ENCODE measurements at regions not wholly inside any gene's neighbourhood (a gene's known extent, or its start where the extent isn't known, plus 50 kb on each side); places are given as distances from the start of the nearest gene placed in this dataset.

GRCh38 chr6:95354551-95354950, 222.8 kb upstream of the MANEA start:
- DNase-seq (ENCODE audit: low read depth), result no peak

DNA sequence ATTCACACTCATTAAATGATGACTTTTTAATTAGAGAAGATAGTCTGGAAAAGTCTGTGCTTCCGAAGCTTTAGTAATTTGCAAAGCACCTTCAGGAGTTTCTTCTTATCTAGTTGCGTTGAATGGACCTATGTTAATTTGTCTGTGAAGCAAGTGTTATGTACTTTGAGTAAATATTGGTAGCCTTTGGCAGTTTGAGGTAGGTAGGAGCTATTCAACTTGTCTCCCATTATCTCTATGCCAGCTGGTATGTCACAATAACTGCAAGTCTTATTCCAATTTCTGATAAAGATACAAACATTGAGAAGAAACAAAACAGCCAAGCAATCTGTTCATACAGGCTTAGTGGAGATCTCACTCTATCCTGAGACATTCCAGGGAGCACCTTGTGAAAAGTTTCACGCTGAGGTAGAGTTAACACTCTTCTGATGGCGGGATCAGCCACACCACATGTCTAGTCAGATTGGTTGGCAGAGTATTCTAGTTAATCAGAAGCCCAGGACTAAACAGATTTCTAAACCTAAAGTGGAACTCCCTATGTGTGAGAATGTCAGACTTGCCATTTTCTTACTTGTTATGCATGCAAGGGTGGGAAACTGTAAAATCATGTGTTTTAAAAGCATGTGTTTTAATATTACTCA, 219.8 kb upstream of the MANEA start:
- DNase-seq (ENCODE audit: low read depth), result no peak

DNA sequence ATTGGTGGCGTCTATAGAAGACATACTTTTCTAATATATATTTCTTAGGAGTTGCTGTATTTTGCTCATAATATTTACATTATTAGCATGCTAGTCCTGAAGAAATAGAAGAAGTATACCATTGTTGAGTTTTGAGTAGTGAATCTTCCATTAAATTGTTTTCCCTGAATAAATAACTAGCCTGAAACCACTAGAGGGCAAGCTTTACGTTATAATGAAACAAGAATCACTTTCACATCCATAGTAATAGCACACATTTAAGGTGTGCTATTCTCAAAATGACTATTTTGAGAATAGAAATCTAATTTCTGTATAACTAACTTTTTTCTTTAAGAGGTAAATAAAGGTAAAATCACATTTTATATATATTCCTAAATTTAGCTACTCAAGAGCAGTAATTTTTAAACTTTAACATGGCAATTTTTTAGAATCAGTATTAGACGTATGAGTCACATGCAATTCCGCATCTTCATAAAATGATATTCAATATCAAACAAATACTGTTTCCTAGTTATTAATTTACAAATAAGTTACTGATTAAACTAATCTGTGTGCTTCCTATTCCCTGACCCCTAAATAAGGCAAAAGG, 213.2 kb upstream of the MANEA start:
- no peak for DNase-seq (ENCODE audit: low read depth)

DNA sequence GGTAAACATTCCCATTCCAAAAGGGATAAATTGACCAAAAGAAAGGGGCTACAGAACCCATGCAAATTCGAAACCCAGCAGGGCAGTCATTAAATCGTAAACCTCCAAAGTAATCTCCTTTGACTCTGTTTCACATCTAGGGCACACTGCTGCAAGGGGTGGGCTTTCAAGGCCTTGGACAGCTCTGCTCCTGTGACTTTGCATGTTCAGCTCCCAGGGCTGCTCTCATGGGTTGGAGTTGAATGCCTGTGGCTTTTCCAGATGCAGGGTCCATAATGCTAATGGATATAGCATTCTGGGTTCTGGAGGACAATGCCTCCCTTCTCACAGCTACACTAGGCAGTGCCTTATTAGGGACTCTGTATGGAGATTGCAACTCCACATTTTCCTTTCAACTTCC, 211.9 kb upstream of the MANEA start:
- DNase-seq (ENCODE audit: low read depth), result no peak

DNA sequence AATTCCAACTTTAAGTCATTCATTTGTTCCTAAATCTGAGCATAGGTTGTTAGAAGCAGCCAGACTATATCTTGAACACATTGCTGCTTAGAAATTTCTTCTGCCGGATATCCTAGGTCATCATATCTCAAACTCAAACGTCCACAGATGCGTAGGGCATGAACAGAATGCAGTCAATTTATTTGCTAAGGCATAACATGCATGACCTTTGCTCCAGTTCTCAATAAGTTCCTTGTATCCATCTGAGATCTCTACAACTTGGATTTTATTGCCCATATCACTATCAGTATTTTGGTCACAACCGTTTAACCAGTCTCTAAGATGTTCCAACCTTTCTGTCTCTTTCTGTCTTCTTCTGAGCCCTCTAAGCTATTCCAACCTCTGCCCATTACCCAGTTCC, 210.9 kb upstream of the MANEA start:
- no peak for DNase-seq (ENCODE audit: low read depth)

GRCh38 chr6:95383878-95384277, 193.5 kb upstream of the MANEA start:
- DNase-seq (ENCODE audit: low read depth), result no peak

DNA sequence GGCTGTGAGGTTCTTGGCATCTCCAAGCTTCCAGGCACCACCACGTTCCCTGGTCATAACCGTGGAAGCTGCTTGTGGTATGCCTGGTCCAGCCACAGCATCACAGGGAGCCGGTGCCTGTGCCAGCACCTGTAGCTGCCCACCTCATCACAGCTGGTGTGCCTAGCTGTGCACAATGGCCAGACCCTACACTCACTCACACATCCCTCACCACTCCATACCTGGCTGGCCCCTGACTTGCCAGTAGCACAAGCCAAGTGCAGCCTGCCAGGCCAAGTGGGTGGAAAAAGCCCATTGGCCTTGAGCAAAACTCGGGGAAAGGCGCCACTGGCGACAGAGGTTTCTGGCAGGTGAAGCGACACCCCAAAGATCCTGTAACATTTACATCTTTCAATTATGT, 192.3 kb upstream of the MANEA start:
- DNase-seq (ENCODE audit: low read depth), result no peak

DNA sequence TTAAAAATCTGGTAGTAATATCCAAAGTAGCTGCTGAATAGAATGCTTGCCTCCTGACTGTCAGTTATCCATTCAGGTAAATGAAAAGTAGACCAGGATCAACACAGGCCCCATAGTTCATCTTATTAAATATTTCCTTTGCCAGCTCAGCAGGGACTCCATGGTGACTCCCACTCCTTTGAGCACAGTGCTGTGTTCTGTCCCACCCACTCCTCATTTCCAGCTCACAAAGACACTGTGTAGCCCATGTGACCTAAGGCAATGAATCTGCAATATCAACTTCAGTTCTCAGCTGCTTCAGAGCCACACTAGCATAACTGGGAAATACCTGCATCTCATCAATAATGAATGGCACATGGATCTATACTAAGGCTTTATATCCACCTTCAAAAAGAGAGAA, 189.5 kb upstream of the MANEA start:
- DNase-seq (ENCODE audit: low read depth), result no peak

- no peak for DNase-seq (ENCODE audit: low read depth)
Observed at GRCh38 chr6:95404777-95405176, 172.6 kb upstream of the MANEA start.

DNA sequence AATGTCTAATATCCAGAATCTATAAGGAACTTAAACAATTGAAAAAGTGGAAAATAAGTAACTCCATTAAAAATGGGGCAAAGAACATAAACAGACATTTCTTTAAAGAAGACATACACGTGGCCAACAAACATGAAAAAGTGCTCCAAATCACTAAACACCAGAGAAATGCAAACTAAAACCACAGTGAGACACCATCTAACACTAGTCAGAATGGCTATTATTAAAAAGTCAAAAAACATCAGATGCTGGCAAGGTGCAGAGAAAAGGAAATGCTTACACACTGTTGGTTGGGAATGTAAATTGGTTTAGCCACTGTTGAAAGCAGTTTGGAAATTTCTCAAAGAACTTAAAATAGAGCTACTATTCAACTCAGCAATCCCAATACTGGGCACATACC, 169.2 kb upstream of the MANEA start:
- DNase-seq (ENCODE audit: low read depth), result no peak

- DNase-seq (ENCODE audit: low read depth), result no peak
Observed at GRCh38 chr6:95410168-95410567, 167.2 kb upstream of the MANEA start.

- DNase-seq (ENCODE audit: low read depth), result no peak
Observed at GRCh38 chr6:95413789-95414188, 163.5 kb upstream of the MANEA start.

GRCh38 chr6:95417856-95418255, 159.5 kb upstream of the MANEA start:
- DNase-seq (ENCODE audit: low read depth), result no peak

DNA sequence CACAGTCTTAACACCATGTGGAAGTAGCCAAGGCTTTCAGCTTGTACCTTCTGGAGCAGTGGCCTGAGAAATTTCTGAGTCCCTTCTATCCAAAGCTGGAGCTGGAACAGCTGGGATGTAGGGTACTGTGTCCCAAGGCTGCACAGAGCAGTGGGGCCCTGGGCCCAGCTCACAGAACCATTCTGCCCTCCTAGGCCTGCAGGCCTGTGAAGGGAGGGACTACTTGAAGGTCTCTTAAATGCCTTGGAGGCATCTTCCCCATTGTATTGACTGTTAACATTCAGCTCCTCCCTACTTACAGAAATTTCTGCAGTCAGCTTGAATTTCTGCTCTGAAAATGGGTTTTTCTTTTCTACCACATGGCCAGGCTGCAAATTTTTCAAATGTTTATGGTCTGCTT, 156.5 kb upstream of the MANEA start:
- DNase-seq (ENCODE audit: low read depth), result no peak

- DNase-seq (ENCODE audit: low read depth), result no peak
Observed at GRCh38 chr6:95423331-95423730, 154.0 kb upstream of the MANEA start.

DNA sequence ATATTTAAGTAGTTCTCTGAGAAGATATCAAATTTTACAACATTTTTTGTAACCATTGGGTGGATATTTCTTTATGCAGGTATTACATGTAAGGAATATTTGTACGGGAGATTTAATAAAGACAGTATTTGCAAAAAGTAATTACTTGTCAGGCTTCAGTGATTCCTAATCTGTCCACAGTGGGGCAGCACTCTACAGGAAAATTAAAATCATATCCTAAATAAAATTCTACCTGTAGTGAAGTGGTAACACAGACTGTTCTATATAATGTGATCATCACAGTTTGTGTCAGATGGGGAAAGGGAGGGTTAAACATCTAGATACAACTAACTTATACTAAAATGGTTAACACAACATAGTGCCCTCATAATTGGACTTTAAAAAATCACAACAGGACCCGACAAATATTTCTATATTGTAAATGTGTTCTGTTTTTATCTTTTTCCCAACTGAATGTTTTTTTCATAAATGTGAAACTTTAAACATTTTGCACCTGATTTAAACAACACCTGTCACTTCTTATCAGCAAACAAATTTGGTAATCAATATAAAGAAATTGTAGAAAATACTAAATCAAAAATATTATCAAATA, 145.6 kb upstream of the MANEA start:
- peak; percentile 12 for DNase-seq (ENCODE audit: low read depth)

DNA sequence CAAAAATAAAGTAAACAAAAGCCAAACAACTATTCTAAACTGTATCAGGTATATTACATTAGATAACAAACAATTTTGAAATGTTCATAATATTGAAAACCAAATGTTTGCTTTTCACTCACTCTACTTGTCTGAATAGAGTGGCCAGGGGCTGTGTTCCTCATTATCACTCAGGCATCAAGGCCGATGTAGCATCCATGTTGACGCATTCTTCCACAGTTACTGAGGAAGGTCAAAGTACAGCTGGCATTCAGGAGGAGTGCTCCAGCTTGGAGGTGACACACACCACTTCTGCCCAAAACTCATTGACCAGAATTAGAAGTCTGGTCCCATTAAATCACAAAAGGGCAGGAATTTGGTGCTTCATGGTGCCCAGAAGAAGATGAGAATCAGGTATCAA, 137.6 kb upstream of the MANEA start:
- no peak for DNase-seq (ENCODE audit: low read depth)

- no peak for DNase-seq (ENCODE audit: low read depth)
Observed at GRCh38 chr6:95448208-95448607, 129.1 kb upstream of the MANEA start.

GRCh38 chr6:95469511-95469910, 107.8 kb upstream of the MANEA start:
- DNase-seq (ENCODE audit: low read depth), result no peak

GRCh38 chr6:95478941-95479340, 98.4 kb upstream of the MANEA start:
- DNase-seq (ENCODE audit: low read depth), result no peak

GRCh38 chr6:95487817-95488216, 89.5 kb upstream of the MANEA start:
- DNase-seq (ENCODE audit: low read depth), result no peak

GRCh38 chr6:95489185-95489863, 88.0 kb upstream of the MANEA start:
- no peak for DNase-seq (ENCODE audit: low read depth)
